GM19455 (cell line): ENCODE measurements at regions not wholly inside any gene's neighbourhood (a gene's known extent, or its start where the extent isn't known, plus 50 kb on each side); places are given as distances from the start of the nearest gene placed in this dataset.

Source experiments
- ATAC-seq: cut with Tn5 transposase; IDR thresholded peaks from one replicate; pipeline ENCODE4 v1.9.1; 2021; ENCODE audit not compliant: unreplicated experiment

- no peak for ATAC-seq
These were observed 336.8 kb upstream of the MANEA start for GRCh38 chr6:95240514-95240913.

GRCh38 chr6:95242560-95242959, 334.8 kb upstream of the MANEA start:
- no peak for ATAC-seq

GRCh38 chr6:95243053-95243452, 334.3 kb upstream of the MANEA start:
- ATAC-seq, result no peak

- ATAC-seq, result no peak
These were observed 332.6 kb upstream of the MANEA start for GRCh38 chr6:95244751-95245150.

- no peak for ATAC-seq
These were observed 328.8 kb upstream of the MANEA start for GRCh38 chr6:95248499-95248898.

GRCh38 chr6:95249175-95249574, 328.2 kb upstream of the MANEA start:
- no peak for ATAC-seq

GRCh38 chr6:95249661-95250060, 327.7 kb upstream of the MANEA start:
- ATAC-seq, result no peak

- ATAC-seq, result no peak
These were observed 313.5 kb upstream of the MANEA start for GRCh38 chr6:95263840-95264239.

GRCh38 chr6:95266537-95267258, 310.6 kb upstream of the MANEA start:
- ATAC-seq, result no peak

- no peak for ATAC-seq
These were observed 302.6 kb upstream of the MANEA start for GRCh38 chr6:95274686-95275235.

GRCh38 chr6:95279616-95280015, 297.7 kb upstream of the MANEA start:
- no peak for ATAC-seq

- ATAC-seq, result no peak
These were observed 296.6 kb upstream of the MANEA start for GRCh38 chr6:95280686-95281273.

- no peak for ATAC-seq
These were observed 291.5 kb upstream of the MANEA start for GRCh38 chr6:95285881-95286280.

- no peak for ATAC-seq
These were observed 290.5 kb upstream of the MANEA start for GRCh38 chr6:95286874-95287273.

- no peak for ATAC-seq
These were observed 289.1 kb upstream of the MANEA start for GRCh38 chr6:95288251-95288650.

- ATAC-seq, result no peak
These were observed 285.3 kb upstream of the MANEA start for GRCh38 chr6:95292011-95292410.

GRCh38 chr6:95293257-95293656, 284.1 kb upstream of the MANEA start:
- no peak for ATAC-seq

GRCh38 chr6:95294043-95294442, 283.3 kb upstream of the MANEA start:
- no peak for ATAC-seq

GRCh38 chr6:95309545-95309944, 267.8 kb upstream of the MANEA start:
- ATAC-seq, result no peak

GRCh38 chr6:95318137-95318536, 259.2 kb upstream of the MANEA start:
- ATAC-seq, result no peak

GRCh38 chr6:95321126-95321525, 256.2 kb upstream of the MANEA start:
- no peak for ATAC-seq

GRCh38 chr6:95325916-95326315, 251.4 kb upstream of the MANEA start:
- ATAC-seq, result no peak

- no peak for ATAC-seq
These were observed 249.1 kb upstream of the MANEA start for GRCh38 chr6:95328231-95328630.
